Trophoblast cell (in vitro differentiated cells and primary cell): ENCODE measurements at regions not wholly inside any gene's neighbourhood (a gene's known extent, or its start where the extent isn't known, plus 50 kb on each side); places are given as distances from the start of the nearest gene placed in this dataset.

ENCODE experiments used
- DNase-seq, 2 donors: peaks; one replicate each; pipeline ENCODE4 v3.0.0-alpha.2; 2016
- H2AFZ ChIP-seq: 2 replicates; pipeline ENCODE4 v1.6.1; 2013; ENCODE audit warnings: low read length, moderate library complexity, mild to moderate bottlenecking; ENCODE audit not compliant: insufficient read depth, poor library complexity
- H2AK5ac ChIP-seq: 2 replicates; pipeline ENCODE4 v1.6.1; 2013; ENCODE audit warnings: mild to moderate bottlenecking, low read length
- H2BK120ac ChIP-seq: 2 replicates; pipeline ENCODE4 v1.6.1; 2013; ENCODE audit warnings: low read length, mild to moderate bottlenecking, moderate library complexity; ENCODE audit not compliant: insufficient read depth, poor library complexity
- H2BK12ac ChIP-seq: 2 replicates; pipeline ENCODE4 v1.6.1; 2013; ENCODE audit warnings: mild to moderate bottlenecking, low read length, moderate library complexity
- H2BK5ac ChIP-seq: 2 replicates; pipeline ENCODE4 v1.6.1; 2013; ENCODE audit warnings: low read length, low read depth, moderate library complexity, mild to moderate bottlenecking; ENCODE audit not compliant: poor library complexity
- H3K14ac ChIP-seq: 2 replicates; pipeline ENCODE4 v1.6.1; 2013; ENCODE audit warnings: mild to moderate bottlenecking, low read length
- H3K18ac ChIP-seq: 2 replicates; pipeline ENCODE4 v1.6.1; 2013; ENCODE audit warnings: mild to moderate bottlenecking, low read length
- H3K23ac ChIP-seq: 2 replicates; pipeline ENCODE4 v1.6.1; 2013; ENCODE audit warnings: low read length
- H3K27ac ChIP-seq: 2 replicates; pipeline ENCODE4 v1.5.1; 2013; ENCODE audit warnings: low read depth, mild to moderate bottlenecking, inconsistent platforms, low read length, moderate library complexity
- H3K27me3 ChIP-seq: 2 replicates; pipeline ENCODE4 v1.6.1; 2013; ENCODE audit warnings: inconsistent platforms, mild to moderate bottlenecking, low read length, moderate library complexity; ENCODE audit not compliant: insufficient read depth
- H3K36me3 ChIP-seq, 2 experiments: 1 replicate in 1 of 2; 2 replicates in 1 of 2; pipeline ENCODE4 v1.6.1; 2013; ENCODE audit warnings: low read length in 2 of 2, mild to moderate bottlenecking in 2 of 2, moderate library complexity in 1 of 2; ENCODE audit not compliant: insufficient read depth in 2 of 2, control insufficient read depth in 1 of 2
- H3K4ac ChIP-seq: 2 replicates; pipeline ENCODE4 v1.6.1; 2013; ENCODE audit warnings: low read depth, mild to moderate bottlenecking, low read length, moderate library complexity
- H3K4me1 ChIP-seq, 2 experiments: 1 replicate in 1 of 2; 2 replicates in 1 of 2; pipeline ENCODE4 v1.6.1; 2013; ENCODE audit warnings: low read length in 2 of 2, mild to moderate bottlenecking in 2 of 2, moderate library complexity in 1 of 2; ENCODE audit not compliant: insufficient read depth in 2 of 2, control insufficient read depth in 1 of 2
- H3K4me2 ChIP-seq: 2 replicates; pipeline ENCODE4 v1.6.1; 2013; ENCODE audit warnings: inconsistent platforms, mild to moderate bottlenecking, low read length, moderate library complexity
- H3K4me3 ChIP-seq: 2 replicates; pipeline ENCODE4 v1.5.1; 2013; ENCODE audit warnings: mild to moderate bottlenecking, low read depth, low read length, inconsistent platforms
- H3K79me1 ChIP-seq: one replicate; pipeline ENCODE4 v1.6.1; 2013; ENCODE audit warnings: low read length
- H3K79me2 ChIP-seq: 2 replicates; pipeline ENCODE4 v1.6.1; 2013; ENCODE audit warnings: low read length, mild to moderate bottlenecking; ENCODE audit not compliant: control insufficient read depth, insufficient read depth, poor library complexity
- H3K9ac ChIP-seq: 2 replicates; pipeline ENCODE4 v1.6.1; 2013; ENCODE audit warnings: mild to moderate bottlenecking, low read length
- H3K9me3 ChIP-seq: 2 replicates; pipeline ENCODE4 v1.6.1; 2013; ENCODE audit warnings: low read depth, mild to moderate bottlenecking, control low read depth, inconsistent platforms, low read length; ENCODE audit not compliant: insufficient read depth
- H4K12ac ChIP-seq: 2 replicates; pipeline ENCODE4 v1.6.1; 2013; ENCODE audit warnings: low read depth, mild to moderate bottlenecking, low read length, moderate library complexity
- H4K8ac ChIP-seq: 2 replicates; pipeline ENCODE4 v1.6.1; 2013; ENCODE audit warnings: low read depth, mild to moderate bottlenecking, low read length, moderate library complexity
- H4K91ac ChIP-seq: one replicate; pipeline ENCODE4 v1.6.1; 2013; ENCODE audit warnings: low read depth, mild to moderate bottlenecking, low read length, moderate library complexity
- WGBS: extraction: QIAGEN DNeasy Blood & Tissue Kit; methylation state at CpG from one replicate; pipeline ENCODE4 v1.1.7; 2013; ENCODE audit warnings: missing lambda C conversion rate; ENCODE audit not compliant: insufficient read length, insufficient coverage; ENCODE audit errors: extremely low coverage; 5-methylcytosine and 5-hydroxymethylcytosine counted together

- H3K9me3 ChIP-seq = no peaks in the 10 kb centered on the region
- H3K4ac ChIP-seq = no peak overlapping the region
- no peak overlapping the region for H2BK12ac ChIP-seq
- H2AK5ac ChIP-seq = no peak overlapping the region
- no peak overlapping the region for H4K91ac ChIP-seq
- DNase-seq = no peak
- no peak overlapping the region for H2BK5ac ChIP-seq
- H3K14ac ChIP-seq = no peak overlapping the region
- no peak overlapping the region for H3K4me3 ChIP-seq
- H3K27ac ChIP-seq = no peak overlapping the region
- H2BK120ac ChIP-seq = no peak overlapping the region
- no peak overlapping the region for H4K12ac ChIP-seq
- H3K79me2 ChIP-seq = no peaks in the 10 kb centered on the region
- WGBS = no CpG with 5 or more reads among the region's 2 CpGs
- no peaks in the 10 kb centered on the region for H3K27me3 ChIP-seq
- no peak overlapping the region for H3K18ac ChIP-seq
- H3K4me2 ChIP-seq = no peak overlapping the region
- H3K79me1 ChIP-seq = no peaks in the 10 kb centered on the region
- H3K4me1 ChIP-seq = no peaks in the 10 kb centered on the region
- H3K23ac ChIP-seq = no peak overlapping the region
- H4K8ac ChIP-seq = no peak overlapping the region
- no peaks in the 10 kb centered on the region for H3K36me3 ChIP-seq
- H3K9ac ChIP-seq = no peak overlapping the region
- H2AFZ ChIP-seq = no peak overlapping the region
Observed at GRCh38 chr13:69553976-69554375, 553.6 kb upstream of the ATXN8OS start.

DNA sequence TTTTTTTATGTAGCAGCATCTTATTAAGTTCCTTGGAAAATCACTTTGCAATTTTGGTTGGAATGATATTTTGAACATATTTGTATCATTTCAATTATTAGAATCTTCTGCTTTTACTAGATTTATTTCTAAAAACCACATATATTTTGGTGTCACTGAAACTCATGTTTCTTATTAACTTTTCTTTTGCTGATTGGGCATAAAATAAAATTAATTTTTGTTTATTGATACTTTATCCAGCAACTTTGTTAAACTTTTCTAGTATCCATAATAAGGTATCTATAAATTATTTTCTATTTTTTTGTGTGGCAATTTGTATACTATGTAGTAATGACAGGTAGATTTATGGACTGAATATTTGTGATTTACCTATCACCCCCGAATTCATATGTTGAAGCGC, 556.4 kb upstream of the ATXN8OS start:
- H3K9me3 ChIP-seq = no peaks in the 10 kb centered on the region
- H4K91ac ChIP-seq = no peak overlapping the region
- H3K36me3 ChIP-seq = no peaks in the 10 kb centered on the region

GRCh38 chr13:69547780-69548179, 559.8 kb upstream of the ATXN8OS start:
- Histone ChIP-seq H4K8ac (no peak overlapping the region), H2AK5ac (no peak overlapping the region), H3K79me1 (no peaks in the 10 kb centered on the region), H3K4me3 (no peak overlapping the region), H4K91ac (no peak overlapping the region), H3K4me1 (no peaks in the 10 kb centered on the region), H2BK120ac (no peak overlapping the region), H3K27me3 (no peaks in the 10 kb centered on the region), H3K79me2 (no peaks in the 10 kb centered on the region), H3K23ac (no peak overlapping the region), H3K27ac (no peak overlapping the region), H2AFZ (no peak overlapping the region), H3K4me2 (no peak overlapping the region), H3K4ac (no peak overlapping the region), H2BK12ac (no peak overlapping the region), H4K12ac (no peak overlapping the region), H2BK5ac (no peak overlapping the region), H3K9me3 (no peaks in the 10 kb centered on the region), H3K36me3 (no peaks in the 10 kb centered on the region), H3K18ac (no peak overlapping the region), H3K9ac (no peak overlapping the region), H3K14ac (no peak overlapping the region)
- whole genome bisulfite sequencing = no CpG with 5 or more reads among the region's 2 CpGs
- DNase-seq = no peak

More for the DNA sequence above, 556.4 kb upstream of the ATXN8OS start:
- Histone ChIP-seq H3K14ac (no peak overlapping the region), H3K4ac (no peak overlapping the region), H3K27ac (no peak overlapping the region), H2AK5ac (no peak overlapping the region), H3K4me2 (no peak overlapping the region), H3K18ac (no peak overlapping the region), H3K4me1 (no peaks in the 10 kb centered on the region), H3K79me2 (no peaks in the 10 kb centered on the region), H2BK12ac (no peak overlapping the region), H4K8ac (no peak overlapping the region), H3K9ac (no peak overlapping the region), H2AFZ (no peak overlapping the region), H4K12ac (no peak overlapping the region), H3K4me3 (no peak overlapping the region), H2BK120ac (no peak overlapping the region), H3K79me1 (no peaks in the 10 kb centered on the region), H2BK5ac (no peak overlapping the region), H3K23ac (no peak overlapping the region), H3K27me3 (no peaks in the 10 kb centered on the region)
- DNase-seq = no peak
- WGBS = no CpG with 5 or more reads among the region's 2 CpGs

DNA sequence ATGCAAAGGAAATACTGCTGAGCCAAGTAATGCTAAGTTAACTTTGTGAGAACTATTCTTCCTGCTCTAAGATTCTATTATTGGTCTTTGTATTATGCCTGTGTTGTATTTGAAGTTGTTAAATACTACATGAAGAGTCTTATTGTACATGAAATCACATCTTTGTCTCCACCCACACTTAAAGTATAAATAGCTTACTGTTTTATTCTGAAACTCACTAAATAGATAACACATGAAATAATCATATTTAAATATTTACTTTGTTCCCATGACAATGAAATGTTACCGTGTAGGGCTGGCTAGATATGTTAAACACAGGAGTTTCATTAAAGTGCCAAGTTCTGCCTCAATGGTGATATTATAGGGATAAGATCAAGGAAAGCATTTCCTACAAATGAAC, 562.1 kb upstream of the ATXN8OS start:
- no peak overlapping the region for H2BK5ac ChIP-seq
- no peak overlapping the region for H3K4me3 ChIP-seq
- no peak overlapping the region for H2AFZ ChIP-seq
- no peaks in the 10 kb centered on the region for H3K27me3 ChIP-seq
- WGBS = no CpG with 5 or more reads among the region's 1 CpG
- no peak overlapping the region for H4K91ac ChIP-seq
- H3K9me3 ChIP-seq = no peaks in the 10 kb centered on the region
- no peak overlapping the region for H3K9ac ChIP-seq
- no peak overlapping the region for H4K8ac ChIP-seq
- no peaks in the 10 kb centered on the region for H3K79me1 ChIP-seq
- no peaks in the 10 kb centered on the region for H3K36me3 ChIP-seq
- no peaks in the 10 kb centered on the region for H3K79me2 ChIP-seq
- DNase-seq = no peak
- no peaks in the 10 kb centered on the region for H3K4me1 ChIP-seq
- H4K12ac ChIP-seq = no peak overlapping the region
- H3K23ac ChIP-seq = no peak overlapping the region
- H2BK12ac ChIP-seq = no peak overlapping the region
- no peak overlapping the region for H2AK5ac ChIP-seq
- no peak overlapping the region for H2BK120ac ChIP-seq
- no peak overlapping the region for H3K18ac ChIP-seq
- no peak overlapping the region for H3K4me2 ChIP-seq
- H3K4ac ChIP-seq = no peak overlapping the region
- H3K14ac ChIP-seq = no peak overlapping the region
- no peak overlapping the region for H3K27ac ChIP-seq
